Activated CD8-positive, alpha-beta memory T cell treated with anti-CD3 and anti-CD28 coated beads for 36 hours (primary cell): ENCODE measurements at regions not wholly inside any gene's neighbourhood (a gene's known extent, or its start where the extent isn't known, plus 50 kb on each side); places are given as distances from the start of the nearest gene placed in this dataset.

ENCODE experiments used
- CTCF ChIA-PET: fragments of 350-600 bp; sonication (Branson Sonifier 250); formaldehyde crosslinking; loops from one replicate; lab custom pipeline; 2021; ENCODE audit warnings: antibody characterized with exemption; lab: Charles Lee
- POLR2A ChIA-PET: fragments of 350-600 bp; sonication (Branson Sonifier 250); formaldehyde crosslinking; loops from one replicate; lab custom pipeline; 2021; ENCODE audit warnings: antibody characterized with exemption; lab: Charles Lee

DNA sequence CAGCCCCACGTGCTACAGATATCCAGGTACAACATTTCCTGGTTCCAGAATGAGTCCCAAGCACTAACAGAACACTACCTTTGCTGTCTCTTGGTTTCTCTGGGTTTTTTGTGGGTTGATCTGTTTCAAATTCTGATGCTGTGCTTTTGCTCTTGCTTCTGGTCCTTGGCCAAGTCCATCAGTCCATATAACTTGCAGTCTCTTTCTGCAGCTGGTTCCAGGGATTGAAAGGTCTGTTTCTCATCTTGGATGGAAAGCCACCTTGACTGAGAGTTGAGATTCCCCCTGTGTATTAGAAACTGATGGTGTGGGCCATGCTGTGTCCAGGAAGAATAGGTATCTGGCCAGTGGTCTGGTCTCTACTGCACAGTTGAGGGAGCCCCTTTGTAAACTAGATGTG lies 171.1 kb downstream of the JCAD start:
- CTCF ChIA-PET, result no interaction called here
- POLR2A ChIA-PET, result no interaction called here

DNA sequence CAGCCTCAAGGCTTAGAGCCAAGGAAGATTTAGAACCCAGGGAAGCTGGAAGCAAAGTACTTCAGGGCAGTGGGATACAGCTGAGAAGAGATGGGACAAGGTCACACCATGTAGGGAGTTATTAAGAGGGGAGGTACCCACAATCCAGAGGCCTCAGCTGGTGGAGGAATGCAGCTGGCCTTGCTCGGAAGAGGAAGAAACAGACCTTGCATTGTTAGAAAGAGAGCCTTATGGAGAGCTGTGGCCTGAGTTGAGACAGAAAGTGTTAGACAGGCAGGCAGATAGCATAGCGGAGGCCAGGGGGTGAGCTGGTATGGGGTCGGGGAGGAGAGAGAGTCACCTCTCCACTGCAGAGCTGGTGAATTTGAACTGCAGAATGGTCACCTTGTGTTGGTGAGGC lies 173.1 kb downstream of the JCAD start:
- CTCF ChIA-PET, result interaction anchor here (0.6 kb wide), 1 partner anchor 266 kb away, joined by 5 read pairs; no protein-coding TSS in a partner anchor
- POLR2A ChIA-PET, result no interaction called here

- POLR2A ChIA-PET, result no interaction called here
- CTCF ChIA-PET, result no interaction called here
These were observed 176.2 kb downstream of the JCAD start for GRCh38 chr10:29883231-29883630.

DNA sequence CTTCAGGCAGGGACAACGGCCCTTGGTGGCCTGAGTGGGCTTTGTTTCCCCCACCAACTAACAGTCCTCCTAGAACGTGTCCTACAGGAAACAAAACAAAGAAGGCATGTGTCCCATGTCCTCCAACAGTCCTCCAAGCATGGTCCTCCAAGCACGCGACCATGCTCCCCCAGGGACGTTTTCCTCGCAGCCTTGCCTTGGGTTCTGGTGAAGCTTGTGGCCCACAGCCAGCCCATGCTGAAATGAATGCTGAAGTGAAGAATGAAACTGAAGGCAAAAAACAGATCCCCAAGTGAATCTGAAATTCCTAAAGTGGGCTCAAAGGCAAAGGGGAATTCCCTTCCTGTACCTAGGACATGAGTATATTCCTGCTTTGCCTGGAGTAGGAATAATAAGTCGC lies 176.6 kb downstream of the JCAD start:
- ChIA-PET POLR2A (no interaction called here), CTCF (no interaction called here)

DNA sequence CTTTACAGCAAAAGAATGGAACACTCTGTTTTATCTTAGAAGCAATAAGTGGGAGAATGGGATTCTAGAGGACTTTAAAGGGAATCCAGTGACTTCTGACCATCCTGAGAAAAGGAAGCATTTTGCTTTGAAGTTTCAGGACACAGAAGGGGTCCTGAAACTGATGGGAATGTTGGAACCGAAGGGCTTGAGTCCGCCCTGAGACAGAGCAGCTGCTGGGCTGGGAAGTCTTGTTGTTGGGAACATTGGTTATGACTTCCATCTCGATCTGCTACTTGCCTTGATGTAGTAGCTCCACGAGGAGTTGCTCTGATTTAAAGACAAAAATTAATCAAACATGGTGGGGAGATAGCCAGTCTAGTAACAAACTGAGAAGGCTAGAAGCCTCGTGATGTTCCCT lies 177.6 kb downstream of the JCAD start:
- POLR2A ChIA-PET, result no interaction called here
- CTCF ChIA-PET, result no interaction called here

- ChIA-PET POLR2A (no interaction called here), CTCF (no interaction called here)
These were observed 178.0 kb downstream of the JCAD start for GRCh38 chr10:29881336-29881771.

- POLR2A ChIA-PET, result no interaction called here
- CTCF ChIA-PET, result no interaction called here
These were observed 178.5 kb downstream of the JCAD start for GRCh38 chr10:29880856-29881255.

GRCh38 chr10:29879862-29880261 lies 179.5 kb downstream of the JCAD start:
- ChIA-PET CTCF (no interaction called here), POLR2A (no interaction called here)

- CTCF ChIA-PET, result no interaction called here
- POLR2A ChIA-PET, result no interaction called here
These were observed 180.9 kb downstream of the JCAD start for GRCh38 chr10:29878492-29878891.

- CTCF ChIA-PET, result no interaction called here
- POLR2A ChIA-PET, result no interaction called here
These were observed 181.4 kb downstream of the JCAD start for GRCh38 chr10:29877793-29878491.

DNA sequence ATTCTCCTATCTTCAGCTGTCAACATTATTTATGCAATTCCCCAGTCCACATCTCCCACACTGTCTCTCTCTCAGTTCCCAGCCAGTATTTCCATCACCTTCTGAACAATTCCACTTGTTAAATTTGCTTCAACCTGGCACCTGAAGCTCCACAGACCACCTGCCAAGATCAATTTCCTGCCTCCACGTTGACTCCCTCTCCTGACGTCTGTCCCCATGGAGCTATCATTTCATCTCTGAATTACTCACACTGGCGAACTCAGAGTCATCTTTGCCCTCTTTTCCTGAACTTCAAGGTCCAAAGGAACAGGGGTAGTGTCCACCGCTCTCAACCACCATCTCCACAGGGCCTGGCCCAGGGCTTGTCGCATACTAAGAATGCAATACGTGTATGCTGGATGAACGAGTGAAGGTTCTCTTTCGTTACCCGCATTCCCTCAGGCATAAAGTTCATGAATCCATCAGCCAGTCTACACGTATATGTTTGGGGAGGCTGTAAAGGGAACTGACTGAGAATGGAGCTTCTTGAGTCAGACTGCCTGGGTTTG lies 183.3 kb downstream of the JCAD start:
- ChIA-PET POLR2A (no interaction called here), CTCF (no interaction called here)

DNA sequence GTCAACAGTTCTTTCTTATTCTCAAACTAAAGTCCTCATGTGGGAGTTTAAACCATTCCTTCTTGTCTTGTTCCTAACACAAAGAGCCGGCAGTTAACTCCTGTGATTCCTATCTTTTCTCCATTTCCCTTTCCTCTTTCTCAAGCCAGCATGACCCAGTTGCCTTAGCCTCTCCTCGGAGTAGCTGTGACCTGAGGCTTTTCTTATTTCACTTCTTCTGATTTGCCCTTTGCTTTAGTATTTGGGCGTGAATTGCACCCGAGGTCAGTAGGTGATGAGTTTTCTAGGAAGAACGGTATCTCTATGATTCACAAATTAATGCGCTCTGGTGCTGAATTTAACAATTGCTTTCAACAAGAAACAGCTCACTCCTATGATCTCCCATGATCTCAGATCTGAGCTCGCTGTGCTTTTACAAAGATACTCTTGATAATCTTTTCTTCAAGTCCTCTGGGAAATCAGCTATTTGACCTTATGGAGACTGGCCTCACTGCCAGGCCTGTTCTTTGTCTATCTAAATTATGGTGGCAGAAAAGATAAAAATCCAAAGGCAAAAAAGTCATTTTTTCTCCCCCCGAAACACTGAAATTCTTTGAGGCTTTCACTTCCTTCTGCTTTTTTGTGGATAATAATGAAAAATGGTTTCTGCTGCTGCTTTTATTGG lies 184.6 kb downstream of the JCAD start:
- POLR2A ChIA-PET, result no interaction called here
- CTCF ChIA-PET, result no interaction called here

- ChIA-PET CTCF (no interaction called here), POLR2A (no interaction called here)
These were observed 185.4 kb downstream of the JCAD start for GRCh38 chr10:29873941-29874484.

- ChIA-PET CTCF (no interaction called here), POLR2A (no interaction called here)
These were observed 188.8 kb downstream of the JCAD start for GRCh38 chr10:29870522-29871044.

DNA sequence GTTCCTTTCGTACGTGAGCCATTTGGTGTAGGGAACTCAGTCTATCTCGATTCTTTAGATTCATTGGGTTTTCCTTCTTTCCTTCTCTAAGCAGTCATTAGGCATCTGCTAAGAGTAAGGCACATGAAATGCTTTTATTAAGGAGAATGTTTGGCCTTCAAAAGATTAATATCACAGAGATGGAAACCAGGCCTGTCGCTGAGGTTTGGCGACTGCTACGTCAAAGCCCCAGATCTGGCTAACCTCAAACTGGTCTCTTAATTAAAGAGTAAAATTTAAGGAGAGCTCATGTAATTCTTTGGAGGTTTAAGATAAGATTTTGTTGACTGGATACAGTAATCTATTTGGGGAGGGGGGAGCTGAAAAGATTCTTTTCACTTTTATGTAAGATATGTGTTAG lies 189.8 kb downstream of the JCAD start:
- CTCF ChIA-PET, result interaction anchor here (1.1 kb wide), 1 partner anchor 11 kb away, joined by 4 read pairs; no protein-coding TSS in a partner anchor
- POLR2A ChIA-PET, result no interaction called here

DNA sequence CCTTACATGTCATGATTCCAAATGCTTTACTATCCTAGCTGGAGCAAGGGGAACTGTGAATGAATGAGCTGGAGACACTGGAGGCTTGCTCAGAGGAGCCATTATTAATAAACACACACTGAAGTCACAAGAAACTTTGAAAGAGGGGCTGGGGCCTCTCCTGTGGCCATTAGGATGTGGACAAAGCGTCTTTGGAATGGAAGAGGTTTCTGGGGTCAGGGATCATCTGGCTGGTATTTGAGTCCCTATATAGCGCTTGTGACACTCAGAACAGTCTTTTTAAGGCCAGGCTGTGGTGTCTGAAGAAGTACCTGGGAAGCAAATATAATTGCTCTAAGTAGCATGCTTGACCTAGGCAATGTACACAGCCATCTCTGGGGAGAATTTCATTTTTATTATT lies 193.0 kb downstream of the JCAD start:
- POLR2A ChIA-PET, result no interaction called here
- CTCF ChIA-PET, result no interaction called here

DNA sequence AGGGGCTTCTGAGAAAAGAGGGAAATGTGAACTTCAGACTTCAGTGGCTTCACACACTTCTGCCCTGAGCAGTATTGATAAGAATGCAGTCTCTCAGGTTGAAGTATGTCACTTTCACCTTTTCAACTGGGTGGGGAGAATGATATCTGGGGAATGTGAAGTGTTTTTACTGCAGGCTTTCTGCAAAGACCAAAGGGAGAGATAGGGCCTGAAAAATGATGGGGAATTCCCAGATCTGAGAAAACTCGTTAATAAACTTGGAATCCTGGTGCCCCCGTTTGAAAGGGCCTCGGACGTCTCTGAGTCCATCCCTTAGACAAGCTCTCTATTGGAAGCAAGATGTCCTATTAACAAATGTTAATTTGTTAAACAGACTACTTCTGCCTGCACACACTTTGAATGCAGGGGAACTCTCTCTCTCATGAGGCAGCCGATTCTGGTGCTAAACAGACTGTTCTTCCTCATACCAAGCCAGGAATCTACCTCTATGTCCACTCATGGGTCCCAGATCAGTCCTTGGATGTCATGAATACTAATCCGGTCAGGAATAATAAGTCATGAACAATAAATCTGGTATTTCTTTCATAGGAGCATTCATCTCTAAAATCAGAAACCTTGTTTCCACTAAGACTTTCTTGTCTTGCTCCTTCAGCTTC lies 193.6 kb downstream of the JCAD start:
- ChIA-PET CTCF (no interaction called here), POLR2A (no interaction called here)

- POLR2A ChIA-PET, result no interaction called here
- CTCF ChIA-PET, result no interaction called here
These were observed 196.3 kb downstream of the JCAD start for GRCh38 chr10:29862923-29863614.

- CTCF ChIA-PET, result no interaction called here
- POLR2A ChIA-PET, result no interaction called here
These were observed 197.4 kb downstream of the JCAD start for GRCh38 chr10:29861811-29862505.
